HG03571 (cell line): ENCODE measurements at regions not wholly inside any gene's neighbourhood (a gene's known extent, or its start where the extent isn't known, plus 50 kb on each side); places are given as distances from the start of the nearest gene placed in this dataset.
"Not testable (repeated sequence)": the region's sequence is repeated elsewhere in the genome, so short reads cannot be mapped to it uniquely, and the experiment has no call there.

ENCODE experiments used
- ATAC-seq: cut with Tn5 transposase; IDR thresholded peaks from one replicate; pipeline ENCODE4 v1.9.1; 2021; ENCODE audit not compliant: unreplicated experiment

- no peak for ATAC-seq
Observed at GRCh38 chr13:97856304-97856675, 97.2 kb upstream of the IPO5 start.

- no peak for ATAC-seq
Observed at GRCh38 chr13:97858161-97858560, 95.3 kb upstream of the IPO5 start.

DNA sequence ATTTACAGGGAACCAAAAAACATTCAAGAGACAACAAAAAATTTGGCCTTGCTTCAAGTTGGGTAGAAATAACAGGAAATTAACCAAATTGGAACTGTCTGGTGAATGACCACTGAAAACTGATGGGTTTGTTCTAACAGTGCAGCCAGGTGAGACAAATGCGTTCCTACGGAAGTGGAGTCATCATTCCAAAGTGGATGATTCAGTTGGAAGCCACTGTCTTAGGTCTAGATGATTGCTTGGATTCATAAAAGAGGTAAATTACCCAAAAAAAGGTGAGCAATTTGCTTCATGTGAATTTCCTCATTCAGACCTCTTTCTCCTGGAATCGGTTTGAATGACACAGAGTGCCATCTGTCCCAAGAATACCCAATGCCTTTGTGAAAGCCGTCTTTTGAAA is 87.1 kb upstream of the IPO5 start:
- ATAC-seq, result no peak

DNA sequence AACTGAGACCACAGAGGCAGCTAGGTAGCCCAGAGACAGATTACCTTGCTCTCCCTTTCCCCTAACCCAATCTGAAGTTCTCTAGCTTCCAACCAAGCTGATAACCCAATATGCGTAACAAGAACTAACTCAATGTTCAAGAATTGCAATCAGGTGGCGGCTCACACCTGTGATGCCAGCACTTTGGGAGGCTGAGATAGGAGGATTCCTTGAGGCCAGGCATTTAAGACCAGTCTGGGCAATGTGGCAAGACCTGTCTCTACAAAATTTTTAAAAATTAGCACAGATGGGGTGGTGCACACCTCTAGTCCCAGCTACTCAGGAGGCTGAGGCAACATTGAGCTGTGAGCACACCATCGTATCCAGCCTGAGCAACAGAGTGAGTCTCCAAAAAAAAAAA is 86.7 kb upstream of the IPO5 start:
- ATAC-seq, result no peak

- no peak for ATAC-seq
Observed at GRCh38 chr13:97873398-97873797, 80.1 kb upstream of the IPO5 start.

- no peak for ATAC-seq
Observed at GRCh38 chr13:97875218-97875617, 78.3 kb upstream of the IPO5 start.

- ATAC-seq, result no peak
Observed at GRCh38 chr13:97875911-97876310, 77.6 kb upstream of the IPO5 start.

DNA sequence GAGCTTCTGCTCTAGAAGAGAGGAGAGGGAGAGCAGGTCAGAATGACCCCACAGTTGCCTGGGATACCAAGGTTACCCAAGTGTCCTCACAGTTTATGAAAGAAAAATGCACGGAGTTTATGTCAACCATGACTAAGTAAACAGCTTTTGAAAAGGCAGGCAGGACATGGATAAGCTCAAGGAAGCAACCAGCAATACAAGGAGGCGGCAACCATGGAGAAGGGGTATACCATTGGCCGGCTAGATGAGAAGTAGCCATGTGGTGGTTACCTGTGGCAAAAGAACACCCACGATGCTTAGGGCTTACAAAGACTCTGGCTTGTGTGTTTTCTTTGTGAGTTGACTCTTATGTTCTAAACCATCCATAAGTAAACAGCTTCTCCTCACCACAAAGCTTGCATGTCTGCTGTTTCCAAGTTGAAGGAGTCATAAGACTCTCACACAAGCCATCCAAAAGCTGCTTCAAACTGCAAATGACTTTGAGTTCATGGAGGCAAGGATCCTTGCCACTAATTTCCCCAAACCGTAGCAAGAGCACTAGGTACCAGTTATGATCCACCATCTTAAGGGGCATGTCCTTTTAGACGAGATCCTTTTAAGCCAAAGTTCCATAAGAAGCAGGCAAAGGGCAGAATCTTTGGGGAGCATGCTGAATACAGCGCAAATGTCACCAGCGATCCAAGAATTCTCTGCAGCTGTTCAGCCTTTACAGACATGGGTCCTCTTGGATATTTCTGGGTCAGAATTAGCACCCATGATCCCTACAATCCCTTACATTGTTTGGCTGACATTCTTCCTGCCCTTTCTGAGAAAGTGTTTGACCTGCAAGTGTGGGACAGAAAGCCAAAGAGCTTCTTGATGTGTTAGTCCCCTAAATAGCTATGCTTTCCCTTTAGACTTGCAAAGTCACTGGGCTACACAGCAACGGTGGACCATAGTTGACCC is 74.8 kb upstream of the IPO5 start:
- ATAC-seq, result no peak

DNA sequence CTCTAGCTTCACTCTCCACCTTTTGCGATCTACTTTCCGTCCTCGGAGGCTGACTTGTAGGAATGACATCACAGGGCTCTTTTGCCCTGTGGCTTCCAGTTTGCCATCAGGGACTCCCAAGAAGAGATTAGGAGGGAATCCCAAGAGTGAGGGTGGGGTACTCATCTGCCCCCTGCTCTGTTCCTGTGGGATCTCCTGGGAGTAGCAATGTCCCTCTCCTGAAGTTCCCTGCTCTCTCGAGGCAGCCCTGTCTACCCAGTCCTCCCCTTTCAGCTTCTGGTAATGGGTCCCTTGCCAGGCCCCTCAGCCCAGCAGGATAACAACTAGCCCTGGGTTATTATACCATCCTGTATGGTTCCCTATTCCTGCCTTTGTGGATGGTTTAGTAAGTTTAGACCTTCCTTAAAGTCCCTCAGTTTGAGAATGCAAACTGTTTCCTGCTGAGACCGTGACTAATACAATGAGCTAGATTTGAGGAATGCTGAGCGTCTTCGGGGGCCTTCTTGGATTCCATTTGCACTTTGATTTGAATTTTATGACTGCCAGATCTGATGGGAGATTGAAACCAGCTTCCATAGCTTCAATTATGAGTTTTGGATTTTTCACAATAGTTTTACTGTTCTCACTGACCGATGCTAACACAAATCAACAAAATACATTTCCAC is 73.7 kb upstream of the IPO5 start:
- ATAC-seq, result no peak

DNA sequence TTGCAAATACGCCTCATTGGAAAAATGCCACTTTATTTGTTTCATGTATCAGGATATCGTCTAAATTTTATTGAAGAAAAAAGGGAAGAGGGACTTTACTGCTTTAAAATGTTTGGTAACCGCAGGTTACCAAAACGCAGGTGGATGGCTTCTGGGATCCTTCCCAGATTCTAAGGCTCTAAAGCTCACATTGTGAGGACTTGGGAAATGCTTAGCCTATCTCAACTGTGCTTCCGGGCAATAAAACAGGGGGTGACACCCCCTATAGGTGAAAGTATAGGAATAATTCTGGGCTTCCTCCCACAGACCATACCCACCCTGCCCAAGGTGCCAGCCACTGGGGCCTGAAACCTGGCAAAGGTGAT is 73.2 kb upstream of the IPO5 start:
- ATAC-seq, result no peak

DNA sequence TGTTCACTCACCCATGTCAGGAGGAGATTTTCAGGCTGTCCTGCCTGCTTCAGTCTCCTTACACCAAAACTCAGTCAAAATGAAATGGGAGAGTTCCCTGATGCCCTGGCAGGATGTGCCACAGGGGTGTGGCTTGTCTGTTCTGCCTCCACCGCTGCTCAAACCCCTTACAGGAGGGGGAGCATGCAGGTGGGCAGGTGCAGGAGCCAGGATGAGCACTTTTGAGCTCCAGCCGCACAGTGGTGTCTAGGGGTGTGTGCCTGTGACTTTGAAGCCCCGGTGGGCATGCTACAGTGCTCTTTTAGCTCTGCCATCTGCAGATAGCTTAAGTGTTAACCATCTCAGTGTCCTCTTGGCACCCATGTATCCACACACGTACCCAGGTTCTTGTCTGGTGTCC is 71.9 kb upstream of the IPO5 start:
- no peak for ATAC-seq

GRCh38 chr13:97883396-97883795 is 70.1 kb upstream of the IPO5 start:
- ATAC-seq, result no peak

DNA sequence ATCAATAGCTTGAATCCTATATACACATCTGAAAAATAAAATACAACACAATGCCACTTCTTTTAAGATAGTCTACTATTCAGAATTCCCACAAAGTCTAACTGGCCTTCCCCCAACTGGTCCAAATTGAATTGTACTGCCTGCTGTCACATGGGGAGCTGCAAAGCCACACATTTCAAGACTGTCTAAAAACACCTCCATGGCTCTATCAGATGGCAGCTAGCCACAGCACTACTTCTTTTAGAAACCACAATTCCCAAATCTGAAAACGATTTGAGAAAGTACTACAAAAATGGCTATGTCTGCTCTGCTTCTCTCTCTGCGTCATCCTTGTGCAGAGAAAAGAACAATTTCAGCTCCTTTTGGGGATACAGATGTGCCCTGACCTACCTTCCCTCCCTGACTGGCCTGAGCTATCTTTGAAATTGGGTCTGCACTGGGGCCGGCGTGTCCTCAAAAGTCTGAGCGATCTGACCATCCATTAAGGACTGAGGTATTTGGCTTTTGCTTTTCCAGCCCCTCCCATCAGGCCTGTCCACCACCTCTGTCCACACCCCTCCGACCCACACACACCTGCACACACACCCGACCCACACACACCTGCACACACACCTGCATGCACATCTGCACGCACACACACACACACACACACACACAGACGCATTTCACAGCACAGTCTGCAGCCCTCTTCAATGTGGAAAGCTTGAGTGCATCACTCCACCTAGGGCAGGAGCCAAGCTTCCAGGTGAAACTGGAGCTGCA is 68.6 kb upstream of the IPO5 start:
- ATAC-seq, result no peak

DNA sequence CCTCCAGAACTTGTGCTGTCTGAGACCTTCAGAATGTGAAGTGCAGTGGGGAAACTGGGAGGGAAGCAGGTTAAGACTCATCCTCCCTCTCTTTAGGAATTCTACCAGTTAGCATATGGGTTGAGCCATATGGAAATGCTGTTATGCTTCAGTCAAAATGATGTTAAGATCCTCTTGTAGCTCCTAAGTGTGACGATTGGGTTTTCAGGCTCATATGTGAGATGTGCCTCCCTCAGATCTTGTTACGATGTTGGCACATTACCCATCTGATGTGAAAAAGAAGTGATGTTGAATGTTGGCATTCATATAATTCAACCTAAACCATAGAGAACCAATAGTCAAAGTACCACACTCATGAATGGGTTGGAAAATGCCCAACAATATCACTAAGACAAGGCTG is 67.8 kb upstream of the IPO5 start:
- ATAC-seq, result no peak

GRCh38 chr13:97889803-97890202 is 63.7 kb upstream of the IPO5 start:
- ATAC-seq, result no peak

GRCh38 chr13:97890573-97890972 is 62.9 kb upstream of the IPO5 start:
- ATAC-seq, result no peak

DNA sequence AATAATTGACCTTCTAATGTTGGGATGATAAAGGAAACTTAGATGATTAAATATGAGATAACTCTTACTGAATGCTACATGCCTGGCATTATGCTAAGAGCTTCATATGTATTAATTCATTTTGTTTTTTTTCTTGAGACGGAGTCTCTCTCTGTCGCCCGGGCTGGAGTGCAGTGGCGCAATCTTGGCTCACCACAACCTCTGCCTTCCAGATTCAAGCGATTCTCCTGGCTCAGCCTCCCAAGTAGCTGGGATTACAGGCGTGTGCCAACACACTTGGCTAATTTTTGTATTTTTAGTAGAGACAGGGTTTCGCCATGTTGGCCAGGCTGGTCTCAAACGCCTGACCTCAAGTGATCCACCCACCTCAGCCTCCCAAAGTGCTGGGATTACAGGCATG is 61.5 kb upstream of the IPO5 start:
- not testable (repeated sequence) for ATAC-seq

DNA sequence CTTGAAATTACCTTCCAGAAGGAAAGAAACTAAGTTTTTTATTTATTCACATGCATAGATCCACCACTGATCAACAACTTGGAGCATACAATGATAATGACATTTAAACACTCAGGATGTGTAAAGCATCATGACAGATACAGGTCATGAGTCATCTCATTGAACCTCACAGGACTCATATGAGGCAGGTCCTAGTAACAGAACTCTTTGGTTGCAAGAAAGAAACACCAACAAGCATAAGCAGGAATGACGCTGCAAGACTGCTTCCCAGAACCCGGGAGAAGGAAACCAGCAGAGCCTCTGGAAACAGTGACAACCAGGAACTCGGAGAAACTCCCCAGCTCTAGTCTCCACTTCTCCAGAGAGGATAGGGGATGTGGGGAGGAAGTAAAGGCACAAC is 60.8 kb upstream of the IPO5 start:
- ATAC-seq, result no peak

GRCh38 chr13:97895383-97895782 is 58.1 kb upstream of the IPO5 start:
- ATAC-seq, result no peak

DNA sequence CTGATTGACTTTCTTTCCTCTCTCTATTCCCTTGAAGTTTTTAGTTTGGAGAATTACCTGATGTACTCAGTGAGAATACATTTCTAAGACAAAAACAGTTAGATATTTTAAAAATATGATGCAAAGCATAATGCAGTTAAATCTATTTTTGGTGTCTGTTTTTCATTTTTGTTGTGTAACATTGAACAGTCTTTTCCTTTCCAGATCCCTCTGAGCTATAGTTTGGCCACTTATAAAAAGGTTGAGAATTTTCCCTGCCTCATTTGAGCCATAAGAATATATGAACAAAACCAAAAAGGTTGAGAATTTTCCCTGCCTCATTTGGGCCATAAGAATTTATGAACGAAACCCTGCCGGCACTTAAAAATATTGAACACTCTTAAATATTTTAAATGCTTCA is 57.0 kb upstream of the IPO5 start:
- ATAC-seq, result no peak

DNA sequence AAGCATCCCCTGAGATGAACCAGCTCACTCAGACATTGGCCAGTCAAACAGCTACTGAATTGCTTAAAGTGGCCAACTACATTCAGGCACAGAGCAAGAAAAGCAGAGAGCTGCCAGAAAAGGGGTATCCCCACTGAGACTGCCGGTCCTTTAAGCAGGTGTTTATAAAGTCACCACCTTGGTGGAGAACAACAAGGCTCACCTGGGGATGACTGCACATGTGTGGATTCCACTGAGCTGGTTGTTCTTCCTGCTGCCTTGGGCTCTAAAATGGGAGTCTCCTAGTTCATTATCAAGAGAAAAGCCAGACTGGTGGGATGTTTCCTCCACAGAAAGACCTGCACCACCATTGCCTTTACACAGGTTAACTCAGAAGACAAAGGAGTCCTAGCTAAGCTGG is 51.8 kb upstream of the IPO5 start:
- ATAC-seq, result no peak
